Stimulated activated CD4-positive, alpha-beta T cell treated with anti-CD3 and anti-CD28 coated beads, Interleukin-15, amount 100 ng/mL, for 24 hours (primary cell): ENCODE measurements at regions not wholly inside any gene's neighbourhood (a gene's known extent, or its start where the extent isn't known, plus 50 kb on each side); places are given as distances from the start of the nearest gene placed in this dataset.
"Not testable (repeated sequence)": the region's sequence is repeated elsewhere in the genome, so short reads cannot be mapped to it uniquely, and the experiment has no call there.

Source experiments
- DNase-seq: peaks from one replicate; pipeline ENCODE4 v3.0.0-alpha.2; 2020

- no peak for DNase-seq
These were observed 795.3 kb upstream of the ADGRB3 start for GRCh38 chr6:67839818-67840217.

GRCh38 chr6:67825201-67825895 lies 809.7 kb upstream of the ADGRB3 start:
- no peak for DNase-seq

- no peak for DNase-seq
These were observed 816.8 kb upstream of the ADGRB3 start for GRCh38 chr6:67818322-67818721.

GRCh38 chr6:67815623-67816022 lies 819.5 kb upstream of the ADGRB3 start:
- no peak for DNase-seq

- no peak for DNase-seq
These were observed 820.8 kb upstream of the ADGRB3 start for GRCh38 chr6:67814262-67814661.

GRCh38 chr6:67812693-67813092 lies 822.4 kb upstream of the ADGRB3 start:
- DNase-seq: no peak

- no peak for DNase-seq
These were observed 823.0 kb upstream of the ADGRB3 start for GRCh38 chr6:67812125-67812524.

- no peak for DNase-seq
These were observed 823.6 kb upstream of the ADGRB3 start for GRCh38 chr6:67811239-67812037.

- not testable (repeated sequence) for DNase-seq
These were observed 830.3 kb upstream of the ADGRB3 start for GRCh38 chr6:67804808-67805207.

GRCh38 chr6:67802771-67803170 lies 832.3 kb upstream of the ADGRB3 start:
- no peak for DNase-seq

- no peak for DNase-seq
These were observed 842.1 kb upstream of the ADGRB3 start for GRCh38 chr6:67792996-67793395.

GRCh38 chr6:67790569-67790968 lies 844.5 kb upstream of the ADGRB3 start:
- DNase-seq: no peak

GRCh38 chr6:67787119-67787518 lies 848.0 kb upstream of the ADGRB3 start:
- not testable (repeated sequence) for DNase-seq

- no peak for DNase-seq
These were observed 855.2 kb upstream of the ADGRB3 start for GRCh38 chr6:67779876-67780275.

- DNase-seq: no peak
These were observed 859.7 kb upstream of the ADGRB3 start for GRCh38 chr6:67775333-67775732.

- DNase-seq: no peak
These were observed 866.1 kb upstream of the ADGRB3 start for GRCh38 chr6:67768972-67769371.

- DNase-seq: not testable (repeated sequence)
These were observed 867.8 kb upstream of the ADGRB3 start for GRCh38 chr6:67767046-67767822.

- DNase-seq: no peak
These were observed 869.0 kb upstream of the ADGRB3 start for GRCh38 chr6:67766057-67766456.

- no peak for DNase-seq
These were observed 876.1 kb upstream of the ADGRB3 start for GRCh38 chr6:67759001-67759400.

- DNase-seq: no peak
These were observed 877.5 kb upstream of the ADGRB3 start for GRCh38 chr6:67757465-67758033.

GRCh38 chr6:67748521-67748920 lies 886.6 kb upstream of the ADGRB3 start:
- DNase-seq: no peak

- DNase-seq: no peak
These were observed 898.3 kb upstream of the ADGRB3 start for GRCh38 chr6:67736816-67737215.

GRCh38 chr6:67736161-67736560 lies 898.9 kb upstream of the ADGRB3 start:
- no peak for DNase-seq
